Liver (tissue), 8 donors: ENCODE measurements at regions not wholly inside any gene's neighbourhood (a gene's known extent, or its start where the extent isn't known, plus 50 kb on each side); places are given as distances from the start of the nearest gene placed in this dataset.

ENCODE experiments used
- DNase-seq: peaks from one replicate; pipeline ENCODE4 v3.0.0-alpha.2; 2017; ENCODE audit warnings: low spot score
- H3K27ac ChIP-seq, 2 donors: one replicate each; pipeline ENCODE4 v1.7.0; 2013; ENCODE audit warnings: inconsistent platforms in 2 of 2, low read length in 2 of 2, control low read depth in 1 of 2, low read depth in 1 of 2, mild to moderate bottlenecking in 1 of 2
- H3K27me3 ChIP-seq, 4 donors: one replicate each; pipeline versions ENCODE4 v1.6.1 to v1.7.0; 2013; ENCODE audit warnings: low read length in 3 of 4, inconsistent platforms in 1 of 4, mild to moderate bottlenecking in 1 of 4, moderate library complexity in 1 of 4; ENCODE audit not compliant: control insufficient read depth in 4 of 4, insufficient read depth in 4 of 4
- H3K36me3 ChIP-seq, 4 donors: one replicate each; pipeline versions ENCODE4 v1.6.1 to v1.7.0; 2013; ENCODE audit warnings: low read length in 3 of 4, mild to moderate bottlenecking in 3 of 4, low read depth in 1 of 4, moderate library complexity in 1 of 4; ENCODE audit not compliant: control insufficient read depth in 4 of 4, insufficient read depth in 3 of 4
- H3K4me1 ChIP-seq, 4 donors: one replicate each; pipeline versions ENCODE4 v1.6.1 to v1.7.0; 2013; ENCODE audit warnings: low read length in 3 of 4, mild to moderate bottlenecking in 3 of 4, moderate library complexity in 1 of 4; ENCODE audit not compliant: control insufficient read depth in 4 of 4, insufficient read depth in 4 of 4
- H3K4me3 ChIP-seq, 3 donors: one replicate each; pipeline versions ENCODE4 v1.6.1 to v1.7.0; 2013; ENCODE audit warnings: low read length in 3 of 3, control low read depth in 1 of 3, low read depth in 1 of 3, mild to moderate bottlenecking in 1 of 3
- H3K9ac ChIP-seq, 2 donors: one replicate each; pipeline ENCODE4 v1.7.0; 2013; ENCODE audit warnings: low read length in 2 of 2, mild to moderate bottlenecking in 2 of 2, moderate library complexity in 2 of 2, control low read depth in 1 of 2, low read depth in 1 of 2
- H3K9me3 ChIP-seq, 4 donors: one replicate each; pipeline versions ENCODE4 v1.6.1 to v1.7.0; 2013; ENCODE audit warnings: low read length in 3 of 4; ENCODE audit not compliant: control insufficient read depth in 4 of 4
- EGR1 ChIP-seq, 2 donors: IDR thresholded peaks; 2 replicates each; pipeline ENCODE4 v1.6.1; 2016 to 2018; ENCODE audit warnings: antibody characterized with exemption in 2 of 2, low read depth in 2 of 2
- FOXA1 ChIP-seq: IDR thresholded peaks from 2 replicates; pipeline ENCODE4 v1.6.1; 2016; ENCODE audit warnings: antibody characterized with exemption
- FOXA2 ChIP-seq: IDR thresholded peaks from 2 replicates; pipeline ENCODE4 v1.6.1; 2016; ENCODE audit warnings: antibody characterized with exemption
- GABPA ChIP-seq, 2 donors: IDR thresholded peaks in 1 of 2; conservative IDR thresholded peaks in 1 of 2; 2 replicates each; pipeline ENCODE4 v1.6.1; 2016; ENCODE audit warnings: antibody characterized with exemption in 2 of 2, mild to moderate bottlenecking in 1 of 2, moderate library complexity in 1 of 2
- HNF4A ChIP-seq, 2 donors: conservative IDR thresholded peaks; 2 replicates each; pipeline ENCODE4 v1.6.1; 2016; ENCODE audit warnings: antibody characterized with exemption in 2 of 2, mild to moderate bottlenecking in 2 of 2
- HNF4G ChIP-seq: IDR thresholded peaks from 2 replicates; pipeline ENCODE4 v1.6.1; 2016; ENCODE audit warnings: antibody characterized with exemption
- JUND ChIP-seq, 2 donors: IDR thresholded peaks; 2 replicates each; pipeline ENCODE4 v1.6.1; 2016; ENCODE audit warnings: antibody characterized with exemption in 2 of 2
- MAX ChIP-seq: IDR thresholded peaks from 2 replicates; pipeline ENCODE4 v1.6.1; 2016; ENCODE audit warnings: antibody characterized with exemption
- NR2F2 ChIP-seq: IDR thresholded peaks from 2 replicates; pipeline ENCODE4 v1.6.1; 2016; ENCODE audit warnings: antibody characterized with exemption
- RAD21 ChIP-seq, 2 donors: IDR thresholded peaks; 2 replicates each; pipeline ENCODE4 v1.6.1; 2016; ENCODE audit warnings: antibody characterized with exemption in 2 of 2, mild to moderate bottlenecking in 2 of 2
- RXRA ChIP-seq, 2 donors: IDR thresholded peaks; 2 replicates each; pipeline ENCODE4 v1.6.1; 2017 to 2018; ENCODE audit warnings: antibody characterized with exemption in 2 of 2, mild to moderate bottlenecking in 1 of 2
- SP1 ChIP-seq: IDR thresholded peaks from 2 replicates; pipeline ENCODE4 v1.6.1; 2018; ENCODE audit warnings: antibody characterized with exemption, mild to moderate bottlenecking
- TAF1 ChIP-seq: conservative IDR thresholded peaks from 2 replicates; pipeline ENCODE4 v1.6.1; 2016; ENCODE audit warnings: antibody characterized with exemption, mild to moderate bottlenecking
- YY1 ChIP-seq: IDR thresholded peaks from 2 replicates; pipeline ENCODE4 v1.6.1; 2016; ENCODE audit warnings: antibody characterized with exemption, mild to moderate bottlenecking
- WGBS: extraction: QIAGEN DNeasy Blood & Tissue Kit; methylation state at CpG from one replicate; pipeline ENCODE4 v1.1.7; 2013; 5-methylcytosine and 5-hydroxymethylcytosine counted together
- TF ChIP-seq, protein P1 (sequence below): fragments of 150-350 bp; IDR thresholded peaks from 2 replicates; pipeline ENCODE4 v1.5.1; 2017; ENCODE audit warnings: improper control_type of control experiment, low read depth, low read length; ENCODE audit not compliant: missing input control
- TF ChIP-seq, protein P2 (sequence below): IDR thresholded peaks from 2 replicates; pipeline ENCODE4 v1.6.1; 2016; ENCODE audit warnings: antibody characterized with exemption
- TF ChIP-seq, protein P3 (sequence below): IDR thresholded peaks from 2 replicates; pipeline ENCODE4 v1.6.1; 2016; ENCODE audit warnings: antibody characterized with exemption
- donor health status: healthy.
- donor health status: healthy.
- donor health status: healthy.
- donor health status: healthy.
- donor health status: healthy.

- Histone ChIP-seq H3K36me3 (no peaks in the 10 kb centered on the region), H3K27me3 (no peaks in the 10 kb centered on the region), H3K9ac (no peak overlapping the region), H3K9me3 (no peaks in the 10 kb centered on the region), H3K4me1 (peaks cover 3 to 13% (median 7%) of the 10 kb centered on the region in 4 donors), H3K27ac (no peak overlapping the region), H3K4me3 (no peak overlapping the region)
- TF ChIP-seq TAF1: no peak
- TF ChIP-seq FOXA1: no peak
- TF ChIP-seq GABPA (IDR thresholded peaks at IDR 0.05 in 1 of 2, conservative IDR thresholded peaks at IDR 0.05 in 1 of 2): no peak
- TF ChIP-seq, protein P1, sequence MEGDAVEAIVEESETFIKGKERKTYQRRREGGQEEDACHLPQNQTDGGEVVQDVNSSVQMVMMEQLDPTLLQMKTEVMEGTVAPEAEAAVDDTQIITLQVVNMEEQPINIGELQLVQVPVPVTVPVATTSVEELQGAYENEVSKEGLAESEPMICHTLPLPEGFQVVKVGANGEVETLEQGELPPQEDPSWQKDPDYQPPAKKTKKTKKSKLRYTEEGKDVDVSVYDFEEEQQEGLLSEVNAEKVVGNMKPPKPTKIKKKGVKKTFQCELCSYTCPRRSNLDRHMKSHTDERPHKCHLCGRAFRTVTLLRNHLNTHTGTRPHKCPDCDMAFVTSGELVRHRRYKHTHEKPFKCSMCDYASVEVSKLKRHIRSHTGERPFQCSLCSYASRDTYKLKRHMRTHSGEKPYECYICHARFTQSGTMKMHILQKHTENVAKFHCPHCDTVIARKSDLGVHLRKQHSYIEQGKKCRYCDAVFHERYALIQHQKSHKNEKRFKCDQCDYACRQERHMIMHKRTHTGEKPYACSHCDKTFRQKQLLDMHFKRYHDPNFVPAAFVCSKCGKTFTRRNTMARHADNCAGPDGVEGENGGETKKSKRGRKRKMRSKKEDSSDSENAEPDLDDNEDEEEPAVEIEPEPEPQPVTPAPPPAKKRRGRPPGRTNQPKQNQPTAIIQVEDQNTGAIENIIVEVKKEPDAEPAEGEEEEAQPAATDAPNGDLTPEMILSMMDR: no peak
- TF ChIP-seq HNF4A (conservative IDR thresholded peaks at IDR 0.05): no peak
- TF ChIP-seq SP1: no peak
- no peak for TF ChIP-seq HNF4G
- TF ChIP-seq YY1: no peak
- DNase-seq: no peak
- WGBS: 74% methylated on average over 2 of the region's 2 CpGs
These were observed 201.7 kb upstream of the RBBP8 start for GRCh38 chr18:22731398-22731797.

DNA sequence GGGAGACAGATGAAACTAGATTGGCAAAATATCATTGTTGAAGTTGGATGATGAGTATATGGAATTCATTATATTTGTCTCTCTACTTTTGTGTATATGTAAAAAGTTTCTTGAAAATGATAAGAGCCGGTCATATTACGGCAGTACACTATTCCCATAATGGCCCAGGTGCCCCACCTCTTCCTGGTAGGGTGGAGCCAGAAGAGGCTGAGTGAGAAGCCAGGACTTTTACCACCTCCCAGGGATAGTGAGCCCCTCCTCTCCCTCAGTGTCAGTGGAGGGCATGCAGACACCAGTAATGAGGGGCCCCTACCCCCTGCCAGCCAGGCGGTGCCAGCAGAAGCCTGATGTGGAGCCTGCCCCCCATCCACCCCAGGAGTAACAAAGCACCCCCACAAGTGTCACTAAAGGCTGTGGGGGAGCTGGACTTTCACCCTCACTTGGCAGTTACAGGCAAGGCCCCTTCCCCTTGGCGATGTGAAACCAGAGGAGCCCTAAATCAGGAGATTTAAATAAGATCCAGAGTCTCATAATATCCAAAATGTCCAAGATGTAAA lies 198.9 kb upstream of the RBBP8 start:
- no peaks in the 10 kb centered on the region for H3K36me3 ChIP-seq
- TF ChIP-seq RXRA (IDR thresholded peaks at IDR 0.05) (no peak), RAD21 (IDR thresholded peaks at IDR 0.05) (no peak), HNF4G (no peak), GABPA (IDR thresholded peaks at IDR 0.05 in 1 of 2, conservative IDR thresholded peaks at IDR 0.05 in 1 of 2) (no peak), HNF4A (conservative IDR thresholded peaks at IDR 0.05) (no peak), FOXA2 (no peak), TAF1 (no peak), MAX (no peak), FOXA1 (no peak)
- no peak overlapping the region for H3K27ac ChIP-seq
- no peak for DNase-seq
- no peaks in the 10 kb centered on the region for H3K27me3 ChIP-seq
- H3K9ac ChIP-seq: no peak overlapping the region
- 68% methylated on average over 4 of the region's 4 CpGs for WGBS
- H3K9me3 ChIP-seq: no peaks in the 10 kb centered on the region
- peaks cover 0 to 3% (median under 1%) of the 10 kb centered on the region in 4 donors for H3K4me1 ChIP-seq
- H3K4me3 ChIP-seq: no peak overlapping the region

DNA sequence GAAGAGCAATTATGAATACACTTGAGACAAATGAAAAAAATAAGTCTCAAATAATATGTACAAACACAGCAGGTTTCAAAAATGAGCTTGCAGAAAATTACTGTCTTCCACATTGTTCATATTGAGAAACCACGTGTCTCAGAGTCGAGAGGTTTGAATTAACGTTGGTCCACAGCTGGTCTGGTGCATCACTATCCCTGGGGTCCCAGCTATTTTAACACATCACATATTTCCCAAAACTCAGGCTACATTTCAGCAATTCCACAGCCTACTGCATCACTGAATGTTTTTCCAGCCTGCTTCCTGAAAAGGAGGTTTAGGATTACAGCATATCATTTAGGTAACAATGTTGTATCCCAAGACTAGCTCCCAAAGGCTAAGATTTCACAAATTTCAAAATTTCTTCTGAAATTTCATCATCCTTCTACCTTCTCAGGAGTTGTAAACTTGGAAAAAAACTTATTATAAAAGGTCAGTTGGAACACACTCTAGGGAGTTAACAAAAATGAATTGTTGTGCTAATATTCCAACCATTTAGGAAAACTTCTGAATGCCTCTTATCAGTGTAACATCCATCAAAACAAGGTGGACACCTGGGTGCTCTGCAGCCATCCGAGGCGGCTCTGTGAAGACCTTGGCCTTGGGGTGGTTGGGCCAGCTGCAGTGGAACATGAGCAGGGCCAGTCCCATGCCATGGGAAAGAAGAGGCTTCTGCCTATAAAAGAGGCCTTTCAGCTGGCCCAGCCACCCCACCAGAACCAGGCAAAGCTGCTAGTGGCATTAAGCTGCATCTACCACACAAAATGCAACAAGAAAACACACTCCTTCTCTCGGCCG lies 198.1 kb upstream of the RBBP8 start:
- Histone ChIP-seq H3K4me1 (peaks cover 0 to 4% (median 2%) of the 10 kb centered on the region in 4 donors), H3K27ac (no peak overlapping the region), H3K36me3 (no peaks in the 10 kb centered on the region), H3K9me3 (no peaks in the 10 kb centered on the region), H3K4me3 (no peak overlapping the region), H3K27me3 (no peaks in the 10 kb centered on the region), H3K9ac (no peak overlapping the region)
- WGBS: 93% methylated on average over 7 of the region's 7 CpGs
- no peak for DNase-seq
- TF ChIP-seq RXRA (IDR thresholded peaks at IDR 0.05): no peak
- no peak for TF ChIP-seq YY1
- TF ChIP-seq, protein P1: no peak
- TF ChIP-seq, protein P2, sequence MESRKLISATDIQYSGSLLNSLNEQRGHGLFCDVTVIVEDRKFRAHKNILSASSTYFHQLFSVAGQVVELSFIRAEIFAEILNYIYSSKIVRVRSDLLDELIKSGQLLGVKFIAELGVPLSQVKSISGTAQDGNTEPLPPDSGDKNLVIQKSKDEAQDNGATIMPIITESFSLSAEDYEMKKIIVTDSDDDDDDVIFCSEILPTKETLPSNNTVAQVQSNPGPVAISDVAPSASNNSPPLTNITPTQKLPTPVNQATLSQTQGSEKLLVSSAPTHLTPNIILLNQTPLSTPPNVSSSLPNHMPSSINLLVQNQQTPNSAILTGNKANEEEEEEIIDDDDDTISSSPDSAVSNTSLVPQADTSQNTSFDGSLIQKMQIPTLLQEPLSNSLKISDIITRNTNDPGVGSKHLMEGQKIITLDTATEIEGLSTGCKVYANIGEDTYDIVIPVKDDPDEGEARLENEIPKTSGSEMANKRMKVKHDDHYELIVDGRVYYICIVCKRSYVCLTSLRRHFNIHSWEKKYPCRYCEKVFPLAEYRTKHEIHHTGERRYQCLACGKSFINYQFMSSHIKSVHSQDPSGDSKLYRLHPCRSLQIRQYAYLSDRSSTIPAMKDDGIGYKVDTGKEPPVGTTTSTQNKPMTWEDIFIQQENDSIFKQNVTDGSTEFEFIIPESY: no peak
- TF ChIP-seq FOXA2: no peak
- no peak for TF ChIP-seq GABPA (IDR thresholded peaks at IDR 0.05 in 1 of 2, conservative IDR thresholded peaks at IDR 0.05 in 1 of 2)
- no peak for TF ChIP-seq HNF4A (conservative IDR thresholded peaks at IDR 0.05)
- TF ChIP-seq SP1: no peak
- TF ChIP-seq HNF4G: no peak
- TF ChIP-seq RAD21 (IDR thresholded peaks at IDR 0.05): no peak
- no peak for TF ChIP-seq NR2F2
- no peak for TF ChIP-seq JUND (IDR thresholded peaks at IDR 0.05)
- TF ChIP-seq, protein P3, sequence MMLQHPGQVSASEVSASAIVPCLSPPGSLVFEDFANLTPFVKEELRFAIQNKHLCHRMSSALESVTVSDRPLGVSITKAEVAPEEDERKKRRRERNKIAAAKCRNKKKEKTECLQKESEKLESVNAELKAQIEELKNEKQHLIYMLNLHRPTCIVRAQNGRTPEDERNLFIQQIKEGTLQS: no peak
- TF ChIP-seq TAF1: no peak
- TF ChIP-seq FOXA1: no peak
- no peak for TF ChIP-seq EGR1 (IDR thresholded peaks at IDR 0.05; ENCODE audit: low read depth in 2 of 2)
